ENCODE measurements at regions not wholly inside any gene's neighbourhood (a gene's known extent, or its start where the extent isn't known, plus 50 kb on each side); places are given as distances from the start of the nearest gene placed in this dataset.

DNA sequence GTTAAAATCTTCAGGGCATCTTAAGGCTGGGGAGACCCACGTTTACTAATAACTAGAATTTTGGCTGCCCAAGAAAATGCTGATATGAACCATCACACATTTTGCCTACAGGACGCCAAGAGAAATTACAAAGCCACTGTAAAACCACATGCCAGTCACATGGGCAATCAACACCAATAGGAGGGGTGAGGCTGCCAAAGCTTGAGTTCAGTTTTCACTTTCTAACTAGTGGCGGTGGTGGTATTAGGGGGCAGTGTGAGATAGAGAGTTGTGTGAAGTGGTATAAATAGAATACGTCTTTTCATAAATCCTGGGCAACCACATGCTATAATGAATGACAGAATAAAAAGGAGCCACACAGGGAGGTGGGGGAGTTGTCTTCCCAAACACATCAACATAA is 147.3 kb downstream of the WNT5A start:
- Histone ChIP-seq H3K9me3 (replicated peaks; ENCODE audit: insufficient read depth, low read length) (no peaks in the 10 kb centered on the region), H3K27ac (ENCODE audit: low read length) (no peak overlapping the region), H3K4me1 (ENCODE audit: low read length) (no peaks in the 10 kb centered on the region), H3F3A (ENCODE audit: insufficient read depth, low read length) (no peaks in the 10 kb centered on the region), H2AFZ (ENCODE audit: low read length) (no peak overlapping the region), H3K4me2 (ENCODE audit: low read depth, low read length) (no peak overlapping the region), H3K9me2 (replicated peaks; ENCODE audit: insufficient read depth, low read length) (no peaks in the 10 kb centered on the region), H3K79me2 (ENCODE audit: low read length) (no peaks in the 10 kb centered on the region), H3K9ac (ENCODE audit: low read length) (no peak overlapping the region), H3K27me3 (replicated peaks; ENCODE audit: insufficient read depth, low read length) (no peaks in the 10 kb centered on the region), H4K20me1 (ENCODE audit: insufficient read depth, low read length) (no peaks in the 10 kb centered on the region), H3K36me3 (replicated peaks; ENCODE audit: insufficient read depth, low read length) (no peaks in the 10 kb centered on the region), H3K4me3 (ENCODE audit: low read length) (no peak overlapping the region)
- DNase-seq: no peak
- TF ChIP-seq, protein P1, sequence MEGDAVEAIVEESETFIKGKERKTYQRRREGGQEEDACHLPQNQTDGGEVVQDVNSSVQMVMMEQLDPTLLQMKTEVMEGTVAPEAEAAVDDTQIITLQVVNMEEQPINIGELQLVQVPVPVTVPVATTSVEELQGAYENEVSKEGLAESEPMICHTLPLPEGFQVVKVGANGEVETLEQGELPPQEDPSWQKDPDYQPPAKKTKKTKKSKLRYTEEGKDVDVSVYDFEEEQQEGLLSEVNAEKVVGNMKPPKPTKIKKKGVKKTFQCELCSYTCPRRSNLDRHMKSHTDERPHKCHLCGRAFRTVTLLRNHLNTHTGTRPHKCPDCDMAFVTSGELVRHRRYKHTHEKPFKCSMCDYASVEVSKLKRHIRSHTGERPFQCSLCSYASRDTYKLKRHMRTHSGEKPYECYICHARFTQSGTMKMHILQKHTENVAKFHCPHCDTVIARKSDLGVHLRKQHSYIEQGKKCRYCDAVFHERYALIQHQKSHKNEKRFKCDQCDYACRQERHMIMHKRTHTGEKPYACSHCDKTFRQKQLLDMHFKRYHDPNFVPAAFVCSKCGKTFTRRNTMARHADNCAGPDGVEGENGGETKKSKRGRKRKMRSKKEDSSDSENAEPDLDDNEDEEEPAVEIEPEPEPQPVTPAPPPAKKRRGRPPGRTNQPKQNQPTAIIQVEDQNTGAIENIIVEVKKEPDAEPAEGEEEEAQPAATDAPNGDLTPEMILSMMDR (IDR thresholded peaks at IDR 0.05; ENCODE audit: low read length): no peak
- TF ChIP-seq EZH2phosphoT487 (IDR thresholded peaks at IDR 0.05; ENCODE audit: low read length): no peak
- TF ChIP-seq EZH2 (optimal IDR thresholded peaks at IDR 0.05; ENCODE audit: low read depth, low read length): no peak

DNA sequence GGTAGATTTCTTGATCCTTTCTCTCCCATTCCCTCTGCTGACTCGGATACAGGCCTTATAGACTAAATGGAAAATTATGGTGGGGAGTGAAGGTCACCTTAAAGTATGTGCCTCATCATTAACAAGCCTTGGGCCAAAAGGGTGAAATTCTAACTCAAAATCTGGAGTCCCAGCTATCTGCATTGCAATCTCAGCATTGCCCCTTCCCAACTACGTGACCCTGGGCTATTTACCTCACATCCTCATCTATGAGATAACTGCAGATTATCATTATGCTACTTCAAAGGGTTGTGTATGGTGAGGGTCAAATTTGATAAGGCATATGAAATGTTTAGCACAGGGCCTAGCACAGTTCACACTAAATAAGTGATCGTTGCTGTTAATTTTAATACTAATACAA is 147.7 kb downstream of the WNT5A start:
- Histone ChIP-seq H3K9me3 (replicated peaks; ENCODE audit: insufficient read depth, low read length) (no peaks in the 10 kb centered on the region), H3K27me3 (replicated peaks; ENCODE audit: insufficient read depth, low read length) (no peaks in the 10 kb centered on the region), H4K20me1 (ENCODE audit: insufficient read depth, low read length) (no peaks in the 10 kb centered on the region), H3K9ac (ENCODE audit: low read length) (no peak overlapping the region), H3F3A (ENCODE audit: insufficient read depth, low read length) (no peaks in the 10 kb centered on the region), H3K79me2 (ENCODE audit: low read length) (no peaks in the 10 kb centered on the region), H3K9me2 (replicated peaks; ENCODE audit: insufficient read depth, low read length) (no peaks in the 10 kb centered on the region), H2AFZ (ENCODE audit: low read length) (no peak overlapping the region), H3K4me3 (ENCODE audit: low read length) (no peak overlapping the region), H3K4me2 (ENCODE audit: low read depth, low read length) (no peak overlapping the region), H3K4me1 (ENCODE audit: low read length) (no peaks in the 10 kb centered on the region), H3K36me3 (replicated peaks; ENCODE audit: insufficient read depth, low read length) (no peaks in the 10 kb centered on the region), H3K27ac (ENCODE audit: low read length) (no peak overlapping the region)
- no peak for DNase-seq
- TF ChIP-seq EZH2 (optimal IDR thresholded peaks at IDR 0.05; ENCODE audit: low read depth, low read length) (no peak), EZH2phosphoT487 (IDR thresholded peaks at IDR 0.05; ENCODE audit: low read length) (no peak)
- TF ChIP-seq, protein P1 (IDR thresholded peaks at IDR 0.05; ENCODE audit: low read length): no peak

DNA sequence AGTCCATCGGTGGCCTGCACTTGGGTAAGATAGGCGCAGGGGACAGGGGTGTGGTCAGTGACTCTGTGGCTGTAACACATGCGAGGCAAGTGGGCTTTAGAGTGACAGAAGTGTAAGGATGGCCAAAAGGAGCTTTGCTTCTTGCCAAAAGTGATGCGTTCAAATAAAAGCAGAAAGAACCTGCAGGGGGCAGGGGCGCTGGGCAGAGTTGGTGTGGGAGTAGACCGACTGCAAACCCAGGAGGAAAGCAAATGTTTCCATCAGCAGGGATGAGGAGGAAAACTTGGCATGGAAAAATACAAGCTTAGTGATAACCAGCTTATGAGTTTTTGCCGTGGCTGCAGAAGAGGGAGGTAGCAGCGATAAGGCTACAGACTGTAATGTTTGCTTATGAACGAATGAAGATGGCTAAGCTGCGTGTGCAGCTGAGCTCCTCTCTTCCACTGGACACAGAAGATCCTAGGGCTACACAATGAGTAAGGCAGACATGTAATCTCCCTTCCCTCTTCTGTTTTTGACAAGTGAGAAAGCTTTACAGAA is 149.4 kb downstream of the WNT5A start:
- Histone ChIP-seq H3K4me3 (ENCODE audit: low read length) (no peak overlapping the region), H3K4me1 (ENCODE audit: low read length) (no peaks in the 10 kb centered on the region), H4K20me1 (ENCODE audit: insufficient read depth, low read length) (no peaks in the 10 kb centered on the region), H3K4me2 (ENCODE audit: low read depth, low read length) (no peak overlapping the region), H3K9ac (ENCODE audit: low read length) (no peak overlapping the region), H3K9me3 (replicated peaks; ENCODE audit: insufficient read depth, low read length) (no peaks in the 10 kb centered on the region), H3K79me2 (ENCODE audit: low read length) (no peaks in the 10 kb centered on the region), H3K27ac (ENCODE audit: low read length) (no peak overlapping the region), H3K9me2 (replicated peaks; ENCODE audit: insufficient read depth, low read length) (no peaks in the 10 kb centered on the region), H2AFZ (ENCODE audit: low read length) (no peak overlapping the region), H3K27me3 (replicated peaks; ENCODE audit: insufficient read depth, low read length) (no peaks in the 10 kb centered on the region), H3F3A (ENCODE audit: insufficient read depth, low read length) (no peaks in the 10 kb centered on the region), H3K36me3 (replicated peaks; ENCODE audit: insufficient read depth, low read length) (no peaks in the 10 kb centered on the region)
- DNase-seq: no peak
- TF ChIP-seq EZH2 (optimal IDR thresholded peaks at IDR 0.05; ENCODE audit: low read depth, low read length) (no peak), EZH2phosphoT487 (IDR thresholded peaks at IDR 0.05; ENCODE audit: low read length) (no peak)
- TF ChIP-seq, protein P1 (IDR thresholded peaks at IDR 0.05; ENCODE audit: low read length): no peak
